DOHH2 (cell line): ENCODE measurements at regions not wholly inside any gene's neighbourhood (a gene's known extent, or its start where the extent isn't known, plus 50 kb on each side); places are given as distances from the start of the nearest gene placed in this dataset.

Source experiments
- H3F3A ChIP-seq: fragments of 200-600 bp; sonication (generic), shearing (Covaris generic); 2 replicates; pipeline ENCODE4 v1.6.0; 2016; ENCODE audit warnings: antibody characterized with exemption, mild to moderate bottlenecking; ENCODE audit not compliant: control insufficient read depth, insufficient read depth
- H3K27ac ChIP-seq: fragments of 200-600 bp; sonication (generic); 2 replicates; pipeline ENCODE4 v1.5.1; 2014; ENCODE audit warnings: low read depth, mild to moderate bottlenecking, low read length, moderate library complexity
- H3K27me3 ChIP-seq: fragments of 200-600 bp; sonication (generic); 2 replicates; pipeline ENCODE4 v1.6.1; 2014; ENCODE audit warnings: mild to moderate bottlenecking, low read length, mixed read lengths; ENCODE audit not compliant: control insufficient read depth
- H3K36me3 ChIP-seq: fragments of 200-600 bp; sonication (generic); 2 replicates; pipeline ENCODE4 v1.6.1; 2014; ENCODE audit warnings: mild to moderate bottlenecking, low read length, moderate library complexity, mixed read lengths; ENCODE audit not compliant: control insufficient read depth
- H3K4me1 ChIP-seq: fragments of 200-600 bp; sonication (generic); 2 replicates; pipeline ENCODE4 v1.6.1; 2014; ENCODE audit warnings: mild to moderate bottlenecking, low read length, mixed read lengths; ENCODE audit not compliant: control insufficient read depth
- H3K4me2 ChIP-seq: fragments of 200-600 bp; sonication (generic); 2 replicates; pipeline ENCODE4 v1.6.0; 2014; ENCODE audit warnings: mild to moderate bottlenecking, low read length, moderate library complexity
- H3K4me3 ChIP-seq: fragments of 200-600 bp; sonication (generic); 2 replicates; pipeline ENCODE4 v1.5.1; 2014; ENCODE audit warnings: mild to moderate bottlenecking, low read length, mixed read lengths
- H3K79me2 ChIP-seq: fragments of 200-600 bp; sonication (generic); 2 replicates; pipeline ENCODE4 v1.6.1; 2014; ENCODE audit warnings: mild to moderate bottlenecking, low read length, mixed read lengths; ENCODE audit not compliant: control insufficient read depth
- H3K9me2 ChIP-seq: fragments of 200-600 bp; sonication (generic); replicated peaks from 2 replicates; pipeline ENCODE4 v1.6.1; 2014; ENCODE audit warnings: mild to moderate bottlenecking, low read length, mixed read lengths; ENCODE audit not compliant: control insufficient read depth
- H3K9me3 ChIP-seq: fragments of 200-600 bp; sonication (generic); 2 replicates; pipeline ENCODE4 v1.6.1; 2014; ENCODE audit warnings: antibody characterized with exemption, low read length, mixed read lengths; ENCODE audit not compliant: control insufficient read depth, insufficient read depth
- H4K20me1 ChIP-seq: fragments of 200-600 bp; sonication (generic); 2 replicates; pipeline ENCODE4 v1.6.0; 2014; ENCODE audit warnings: low read depth, mild to moderate bottlenecking, antibody characterized with exemption, low read length, moderate library complexity; ENCODE audit not compliant: control insufficient read depth, insufficient read depth
- EZH2phosphoT487 ChIP-seq: fragments of 200-600 bp; sonication (generic); IDR thresholded peaks from 2 replicates; pipeline ENCODE4 v1.6.1; 2017; ENCODE audit warnings: borderline replicate concordance, mild to moderate bottlenecking, antibody characterized with exemption, low read length, moderate library complexity, mixed read lengths
- TF ChIP-seq, protein P1 (sequence below): fragments of 200-600 bp; sonication (generic); IDR thresholded peaks from one replicate; pipeline ENCODE4 v1.5.1; 2014; ENCODE audit warnings: antibody characterized with exemption, mild to moderate bottlenecking, low read depth, low read length; ENCODE audit not compliant: poor library complexity, severe bottlenecking

GRCh38 chr12:115650026-115650425 is 627.5 kb downstream of the MED13L start:
- no peaks in the 10 kb centered on the region for H3F3A ChIP-seq
- TF ChIP-seq, protein P1, sequence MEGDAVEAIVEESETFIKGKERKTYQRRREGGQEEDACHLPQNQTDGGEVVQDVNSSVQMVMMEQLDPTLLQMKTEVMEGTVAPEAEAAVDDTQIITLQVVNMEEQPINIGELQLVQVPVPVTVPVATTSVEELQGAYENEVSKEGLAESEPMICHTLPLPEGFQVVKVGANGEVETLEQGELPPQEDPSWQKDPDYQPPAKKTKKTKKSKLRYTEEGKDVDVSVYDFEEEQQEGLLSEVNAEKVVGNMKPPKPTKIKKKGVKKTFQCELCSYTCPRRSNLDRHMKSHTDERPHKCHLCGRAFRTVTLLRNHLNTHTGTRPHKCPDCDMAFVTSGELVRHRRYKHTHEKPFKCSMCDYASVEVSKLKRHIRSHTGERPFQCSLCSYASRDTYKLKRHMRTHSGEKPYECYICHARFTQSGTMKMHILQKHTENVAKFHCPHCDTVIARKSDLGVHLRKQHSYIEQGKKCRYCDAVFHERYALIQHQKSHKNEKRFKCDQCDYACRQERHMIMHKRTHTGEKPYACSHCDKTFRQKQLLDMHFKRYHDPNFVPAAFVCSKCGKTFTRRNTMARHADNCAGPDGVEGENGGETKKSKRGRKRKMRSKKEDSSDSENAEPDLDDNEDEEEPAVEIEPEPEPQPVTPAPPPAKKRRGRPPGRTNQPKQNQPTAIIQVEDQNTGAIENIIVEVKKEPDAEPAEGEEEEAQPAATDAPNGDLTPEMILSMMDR: no peak
- no peak for TF ChIP-seq EZH2phosphoT487

GRCh38 chr12:115648463-115648862 is 629.0 kb downstream of the MED13L start:
- TF ChIP-seq EZH2phosphoT487: no peak
- TF ChIP-seq, protein P1: no peak
- H3F3A ChIP-seq: no peaks in the 10 kb centered on the region
- H3K79me2 ChIP-seq: no peaks in the 10 kb centered on the region
- no peak overlapping the region for H3K27ac ChIP-seq
- H3K4me1 ChIP-seq: no peaks in the 10 kb centered on the region
- no peaks in the 10 kb centered on the region for H3K9me2 ChIP-seq
- no peak overlapping the region for H3K4me2 ChIP-seq
- no peaks in the 10 kb centered on the region for H4K20me1 ChIP-seq
- no peak overlapping the region for H3K4me3 ChIP-seq
- no peaks in the 10 kb centered on the region for H3K36me3 ChIP-seq
- H3K27me3 ChIP-seq: no peaks in the 10 kb centered on the region
- H3K9me3 ChIP-seq: no peaks in the 10 kb centered on the region

More at GRCh38 chr12:115650026-115650425, 627.5 kb downstream of the MED13L start:
- no peaks in the 10 kb centered on the region for H3K79me2 ChIP-seq
- H3K4me2 ChIP-seq: no peak overlapping the region
- no peaks in the 10 kb centered on the region for H3K9me3 ChIP-seq
- no peaks in the 10 kb centered on the region for H3K27me3 ChIP-seq
- H3K9me2 ChIP-seq: no peaks in the 10 kb centered on the region
- no peak overlapping the region for H3K27ac ChIP-seq
- no peak overlapping the region for H3K4me3 ChIP-seq
- no peaks in the 10 kb centered on the region for H3K4me1 ChIP-seq
- no peaks in the 10 kb centered on the region for H4K20me1 ChIP-seq
- H3K36me3 ChIP-seq: no peaks in the 10 kb centered on the region

DNA sequence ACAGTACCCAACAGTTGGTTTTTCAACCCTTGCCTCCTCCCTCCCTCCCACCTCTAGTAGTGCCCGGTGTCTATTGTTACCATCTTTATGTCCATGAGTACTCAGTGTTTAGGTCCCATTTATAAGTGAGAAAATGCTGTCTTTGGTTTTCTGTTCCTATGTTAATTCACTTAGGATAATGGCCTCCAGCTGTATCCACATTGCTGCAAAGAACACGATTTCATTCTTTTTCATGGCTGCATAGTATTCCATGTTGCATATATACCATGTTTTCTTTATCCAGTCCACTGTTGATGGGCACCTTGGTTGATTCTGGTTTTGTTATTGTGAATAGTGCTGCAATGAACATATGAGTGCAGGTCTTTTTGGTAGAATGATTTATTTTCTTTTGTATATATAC is 631.3 kb downstream of the MED13L start:
- no peak overlapping the region for H3K4me3 ChIP-seq
- TF ChIP-seq EZH2phosphoT487: no peak
- TF ChIP-seq, protein P1: no peak
- peaks cover 4% of the 10 kb centered on the region; the same call in 1 of the 2 replicates for H3K27me3 ChIP-seq
- no peaks in the 10 kb centered on the region for H4K20me1 ChIP-seq
- H3F3A ChIP-seq: no peaks in the 10 kb centered on the region
- no peak overlapping the region for H3K27ac ChIP-seq
- H3K79me2 ChIP-seq: no peaks in the 10 kb centered on the region
- H3K36me3 ChIP-seq: no peaks in the 10 kb centered on the region
- no peaks in the 10 kb centered on the region for H3K4me1 ChIP-seq
- H3K9me2 ChIP-seq: no peaks in the 10 kb centered on the region
- H3K9me3 ChIP-seq: no peaks in the 10 kb centered on the region
- no peak overlapping the region for H3K4me2 ChIP-seq
